Osteocyte (in vitro differentiated cells): ENCODE measurements at regions not wholly inside any gene's neighbourhood (a gene's known extent, or its start where the extent isn't known, plus 50 kb on each side); places are given as distances from the start of the nearest gene placed in this dataset.

Experiments
- DNase-seq: peaks from one replicate; pipeline ENCODE4 v3.0.0; 2021; ENCODE audit warnings: mixed read lengths; ENCODE audit not compliant: unreplicated experiment; ENCODE audit errors: extremely low spot score
- H3K27ac Mint-ChIP-seq: one replicate; pipeline ENCODE4 v1.8.0; 2021; ENCODE audit warnings: mild to moderate bottlenecking, mixed read lengths; ENCODE audit not compliant: unreplicated experiment
- H3K27me3 Mint-ChIP-seq: one replicate; pipeline ENCODE4 v1.8.0; 2021; ENCODE audit warnings: mixed read lengths; ENCODE audit not compliant: unreplicated experiment
- H3K36me3 Mint-ChIP-seq: one replicate; pipeline ENCODE4 v1.8.0; 2021; ENCODE audit warnings: mixed read lengths; ENCODE audit not compliant: unreplicated experiment
- H3K4me1 Mint-ChIP-seq: one replicate; pipeline ENCODE4 v1.8.0; 2021; ENCODE audit warnings: mixed read lengths; ENCODE audit not compliant: unreplicated experiment
- H3K4me3 Mint-ChIP-seq: one replicate; pipeline ENCODE4 v1.8.0; 2021; ENCODE audit warnings: mild to moderate bottlenecking, moderate library complexity, mixed read lengths; ENCODE audit not compliant: unreplicated experiment
- H3K9me3 Mint-ChIP-seq: one replicate; pipeline ENCODE4 v1.8.0; 2021; ENCODE audit warnings: mixed read lengths; ENCODE audit not compliant: unreplicated experiment
- CTCF ChIP-seq: fragments of 200-600 bp; sonication (generic); IDR thresholded peaks from 2 replicates; pipeline ENCODE4 v1.5.0; 2021; ENCODE audit warnings: antibody characterized with exemption, mild to moderate bottlenecking, moderate library complexity

GRCh38 chr7:95649546-95649945, 53.2 kb upstream of the PDK4 start:
- peaks cover 46% of the 10 kb centered on the region for H3K27me3 Mint-ChIP-seq
- no peak for TF ChIP-seq CTCF
- no peaks in the 10 kb centered on the region for H3K9me3 Mint-ChIP-seq
- DNase-seq: no peak
- H3K27ac Mint-ChIP-seq: no peak overlapping the region
- no peaks in the 10 kb centered on the region for H3K4me1 Mint-ChIP-seq
- H3K36me3 Mint-ChIP-seq: no peaks in the 10 kb centered on the region
- no peak overlapping the region for H3K4me3 Mint-ChIP-seq

- no peak for DNase-seq
- no peak for TF ChIP-seq CTCF
- Mint-ChIP-seq H3K4me1 (no peaks in the 10 kb centered on the region), H3K9me3 (no peaks in the 10 kb centered on the region), H3K27me3 (peaks cover 56% of the 10 kb centered on the region), H3K36me3 (no peaks in the 10 kb centered on the region), H3K27ac (no peak overlapping the region), H3K4me3 (no peak overlapping the region)
Measured at GRCh38 chr7:95646350-95646749, 50.0 kb upstream of the PDK4 start.
